ENCODE measurements at regions not wholly inside any gene's neighbourhood (a gene's known extent, or its start where the extent isn't known, plus 50 kb on each side); places are given as distances from the start of the nearest gene placed in this dataset.

GRCh38 chr9:88737031-88737430 is 202.1 kb downstream of the NXNL2 start:
- no peak overlapping the region for H3K27ac Mint-ChIP-seq (ENCODE audit: unreplicated experiment)
- no peak for FAIRE-seq
- H3K9me3 ChIP-seq (ENCODE audit: insufficient read depth, low read depth, low read length), result peaks cover 3% of the 10 kb centered on the region
- no peak overlapping the region for H3K4me2 ChIP-seq (ENCODE audit: low read length)
- no peak overlapping the region for H3K27ac ChIP-seq (ENCODE audit: low read depth, low read length)
- H3K27me3 Mint-ChIP-seq (ENCODE audit: low read depth, unreplicated experiment), result no peaks in the 10 kb centered on the region
- TF ChIP-seq CTCF (IDR thresholded peaks at IDR 0.05; ENCODE audit: insufficient read depth, low read depth, low read length) (no peak), EZH2 (IDR thresholded peaks at IDR 0.05; ENCODE audit: insufficient read depth, low read length) (no peak)
- H3K4me3 Mint-ChIP-seq (ENCODE audit: unreplicated experiment), result no peak overlapping the region
- no peak overlapping the region for H2AFZ ChIP-seq (ENCODE audit: low read depth, low read length)
- H3K79me2 ChIP-seq (ENCODE audit: insufficient read depth, low read length), result no peaks in the 10 kb centered on the region
- H3K27me3 ChIP-seq (ENCODE audit: insufficient read depth, low read length), result no peaks in the 10 kb centered on the region
- no peak overlapping the region for H3K4me3 ChIP-seq (ENCODE audit: insufficient read depth, low read depth, low read length)
- no peaks in the 10 kb centered on the region for H3K36me3 Mint-ChIP-seq (ENCODE audit: low read depth, unreplicated experiment)
- H3K9me3 Mint-ChIP-seq (ENCODE audit: unreplicated experiment), result peaks cover 2% of the 10 kb centered on the region
- H4K20me1 ChIP-seq (ENCODE audit: insufficient read depth, low read length), result no peaks in the 10 kb centered on the region
- DNase-seq (ENCODE audit: low read depth), result peak; percentile 45
- no peak overlapping the region for H3K9ac ChIP-seq (ENCODE audit: low read length)
- H3K4me1 Mint-ChIP-seq (ENCODE audit: low read depth, unreplicated experiment), result peaks cover 18% of the 10 kb centered on the region
- H3K4me1 ChIP-seq (ENCODE audit: insufficient read depth, low read length), result peaks cover 25% of the 10 kb centered on the region
- no peaks in the 10 kb centered on the region for H3K36me3 ChIP-seq (ENCODE audit: insufficient read depth, low read length)

- Mint-ChIP-seq H3K9me3 (ENCODE audit: unreplicated experiment) (peaks cover 2% of the 10 kb centered on the region), H3K27ac (ENCODE audit: unreplicated experiment) (no peak overlapping the region), H3K4me1 (ENCODE audit: low read depth, unreplicated experiment) (peaks cover 15% of the 10 kb centered on the region), H3K4me3 (ENCODE audit: unreplicated experiment) (no peak overlapping the region), H3K27me3 (ENCODE audit: low read depth, unreplicated experiment) (no peaks in the 10 kb centered on the region), H3K36me3 (ENCODE audit: low read depth, unreplicated experiment) (no peaks in the 10 kb centered on the region)
- Histone ChIP-seq H4K20me1 (ENCODE audit: insufficient read depth, low read length) (no peaks in the 10 kb centered on the region), H2AFZ (ENCODE audit: low read depth, low read length) (no peak overlapping the region), H3K4me3 (ENCODE audit: insufficient read depth, low read depth, low read length) (no peak overlapping the region), H3K36me3 (ENCODE audit: insufficient read depth, low read length) (no peaks in the 10 kb centered on the region), H3K4me2 (ENCODE audit: low read length) (no peak overlapping the region), H3K27me3 (ENCODE audit: insufficient read depth, low read length) (no peaks in the 10 kb centered on the region), H3K4me1 (ENCODE audit: insufficient read depth, low read length) (peaks cover 22% of the 10 kb centered on the region), H3K9ac (ENCODE audit: low read length) (no peak overlapping the region), H3K79me2 (ENCODE audit: insufficient read depth, low read length) (no peaks in the 10 kb centered on the region), H3K27ac (ENCODE audit: low read depth, low read length) (no peak overlapping the region), H3K9me3 (ENCODE audit: insufficient read depth, low read depth, low read length) (peaks cover 3% of the 10 kb centered on the region)
- no peak for TF ChIP-seq CTCF (IDR thresholded peaks at IDR 0.05; ENCODE audit: insufficient read depth, low read depth, low read length)
- TF ChIP-seq EZH2 (IDR thresholded peaks at IDR 0.05; ENCODE audit: insufficient read depth, low read length), result no peak
- FAIRE-seq (no peak), DNase-seq (ENCODE audit: low read depth) (no peak)
Measured at GRCh38 chr9:88737876-88738275, 202.9 kb downstream of the NXNL2 start.

- no peak overlapping the region for H3K9ac ChIP-seq (ENCODE audit: low read length)
- DNase-seq (ENCODE audit: low read depth), result no peak
- H3K4me1 ChIP-seq (ENCODE audit: insufficient read depth, low read length), result peaks cover 17% of the 10 kb centered on the region
- peaks cover 10% of the 10 kb centered on the region for H3K4me1 Mint-ChIP-seq (ENCODE audit: low read depth, unreplicated experiment)
- no peak for FAIRE-seq
- H3K4me3 Mint-ChIP-seq (ENCODE audit: unreplicated experiment), result no peak overlapping the region
- no peak overlapping the region for H3K27ac Mint-ChIP-seq (ENCODE audit: unreplicated experiment)
- H4K20me1 ChIP-seq (ENCODE audit: insufficient read depth, low read length), result no peaks in the 10 kb centered on the region
- H3K4me2 ChIP-seq (ENCODE audit: low read length), result no peak overlapping the region
- H3K9me3 Mint-ChIP-seq (ENCODE audit: unreplicated experiment), result peaks cover 2% of the 10 kb centered on the region
- H3K27me3 Mint-ChIP-seq (ENCODE audit: low read depth, unreplicated experiment), result no peaks in the 10 kb centered on the region
- no peaks in the 10 kb centered on the region for H3K79me2 ChIP-seq (ENCODE audit: insufficient read depth, low read length)
- no peak overlapping the region for H3K4me3 ChIP-seq (ENCODE audit: insufficient read depth, low read depth, low read length)
- no peaks in the 10 kb centered on the region for H3K36me3 Mint-ChIP-seq (ENCODE audit: low read depth, unreplicated experiment)
- no peaks in the 10 kb centered on the region for H3K36me3 ChIP-seq (ENCODE audit: insufficient read depth, low read length)
- no peak overlapping the region for H2AFZ ChIP-seq (ENCODE audit: low read depth, low read length)
- no peaks in the 10 kb centered on the region for H3K27me3 ChIP-seq (ENCODE audit: insufficient read depth, low read length)
- TF ChIP-seq EZH2 (IDR thresholded peaks at IDR 0.05; ENCODE audit: insufficient read depth, low read length), result no peak
- no peak overlapping the region for H3K27ac ChIP-seq (ENCODE audit: low read depth, low read length)
- H3K9me3 ChIP-seq (ENCODE audit: insufficient read depth, low read depth, low read length), result peaks cover 3% of the 10 kb centered on the region
Measured at GRCh38 chr9:88738709-88739108, 203.7 kb downstream of the NXNL2 start.

Measured in astrocyte (in vitro differentiated cells and primary cell).